Small intestine (tissue), 7 donors: ENCODE measurements at regions not wholly inside any gene's neighbourhood (a gene's known extent, or its start where the extent isn't known, plus 50 kb on each side); places are given as distances from the start of the nearest gene placed in this dataset.

Experiments used
- DNase-seq, 2 donors: peaks; one replicate each; pipeline versions ENCODE4 v3.0.0 to v3.0.0-alpha.2; 2013
- FAIRE-seq: peaks from 2 replicates; lab custom pipeline; 2012; peaks lifted over from hg19 to GRCh38; lab: Jason Lieb, UNC
- H3K27ac ChIP-seq, 3 donors: one replicate each; pipeline ENCODE4 v1.5.1; 2013; ENCODE audit warnings: low read length in 2 of 3, mild to moderate bottlenecking in 2 of 3, control low read depth in 1 of 3, inconsistent platforms in 1 of 3, low read depth in 1 of 3, moderate library complexity in 1 of 3
- H3K27me3 ChIP-seq, 3 donors: one replicate each; pipeline ENCODE4 v1.6.1; 2013; ENCODE audit warnings: low read length in 3 of 3, inconsistent platforms in 1 of 3; ENCODE audit not compliant: control insufficient read depth in 3 of 3, insufficient read depth in 3 of 3
- H3K36me3 ChIP-seq, 3 donors: one replicate each; pipeline ENCODE4 v1.6.1; 2013; ENCODE audit warnings: low read length in 3 of 3, inconsistent platforms in 1 of 3, low read depth in 1 of 3, mild to moderate bottlenecking in 1 of 3, moderate library complexity in 1 of 3; ENCODE audit not compliant: control insufficient read depth in 3 of 3, insufficient read depth in 2 of 3
- H3K4me1 ChIP-seq, 3 donors: one replicate each; pipeline ENCODE4 v1.6.1; 2013; ENCODE audit warnings: low read length in 2 of 3, inconsistent platforms in 1 of 3, low read depth in 1 of 3, mild to moderate bottlenecking in 1 of 3, moderate library complexity in 1 of 3; ENCODE audit not compliant: control insufficient read depth in 3 of 3, insufficient read depth in 2 of 3
- H3K4me3 ChIP-seq, 3 donors: one replicate each; pipeline ENCODE4 v1.5.1; 2013; ENCODE audit warnings: low read length in 3 of 3, control low read depth in 1 of 3, inconsistent platforms in 1 of 3, low read depth in 1 of 3, mild to moderate bottlenecking in 1 of 3, moderate library complexity in 1 of 3
- H3K9me3 ChIP-seq, 2 donors: one replicate each; pipeline ENCODE4 v1.6.1; 2013; ENCODE audit warnings: low read depth in 1 of 2, low read length in 1 of 2; ENCODE audit not compliant: control insufficient read depth in 2 of 2, insufficient read depth in 1 of 2
- WGBS, 3 donors: extraction: QIAGEN DNeasy Blood & Tissue Kit; methylation state at CpG; one replicate each; pipeline ENCODE4 v1.1.7; 2013; 5-methylcytosine and 5-hydroxymethylcytosine counted together
- donor health status: healthy with polysubstance abuse.
- donor health status: control.
- donor health status: control.
- donor health status: Bipolar disorder and iron deficiency.
- donor health status: healthy.

DNA sequence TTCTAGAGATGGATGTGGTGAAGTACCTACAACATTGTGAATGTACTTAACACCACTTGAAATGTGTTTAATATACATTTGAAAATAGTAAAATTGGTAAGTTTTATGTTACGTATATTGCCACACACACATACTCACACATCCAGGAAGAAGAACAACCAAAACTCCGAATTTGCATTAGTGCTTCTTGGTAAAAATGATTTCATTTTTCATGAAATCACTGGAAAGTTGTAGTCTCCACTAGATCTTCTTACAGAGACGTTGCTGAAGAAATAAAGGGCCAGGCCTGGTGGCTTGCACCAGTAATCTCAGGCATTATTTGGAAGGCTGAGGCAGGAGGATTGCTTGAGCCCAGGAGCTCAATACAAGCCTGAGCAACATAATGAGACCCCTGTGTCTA lies 118.6 kb upstream of the ZNF608 start:
- 91 to 98% (median 93%) methylated on average over 3 of the region's 3 CpGs for WGBS, 3 donors
- peaks cover 0 to 10% of the 10 kb centered on the region in 2 donors for H3K9me3 ChIP-seq
- peaks cover 0 to 2% (median 0%) of the 10 kb centered on the region in 3 donors for H3K4me1 ChIP-seq
- H3K36me3 ChIP-seq: no peaks in the 10 kb centered on the region
- DNase-seq (no peak), FAIRE-seq (no peak)
- no peak overlapping the region for H3K27ac ChIP-seq
- H3K27me3 ChIP-seq: no peaks in the 10 kb centered on the region
- no peak overlapping the region for H3K4me3 ChIP-seq

DNA sequence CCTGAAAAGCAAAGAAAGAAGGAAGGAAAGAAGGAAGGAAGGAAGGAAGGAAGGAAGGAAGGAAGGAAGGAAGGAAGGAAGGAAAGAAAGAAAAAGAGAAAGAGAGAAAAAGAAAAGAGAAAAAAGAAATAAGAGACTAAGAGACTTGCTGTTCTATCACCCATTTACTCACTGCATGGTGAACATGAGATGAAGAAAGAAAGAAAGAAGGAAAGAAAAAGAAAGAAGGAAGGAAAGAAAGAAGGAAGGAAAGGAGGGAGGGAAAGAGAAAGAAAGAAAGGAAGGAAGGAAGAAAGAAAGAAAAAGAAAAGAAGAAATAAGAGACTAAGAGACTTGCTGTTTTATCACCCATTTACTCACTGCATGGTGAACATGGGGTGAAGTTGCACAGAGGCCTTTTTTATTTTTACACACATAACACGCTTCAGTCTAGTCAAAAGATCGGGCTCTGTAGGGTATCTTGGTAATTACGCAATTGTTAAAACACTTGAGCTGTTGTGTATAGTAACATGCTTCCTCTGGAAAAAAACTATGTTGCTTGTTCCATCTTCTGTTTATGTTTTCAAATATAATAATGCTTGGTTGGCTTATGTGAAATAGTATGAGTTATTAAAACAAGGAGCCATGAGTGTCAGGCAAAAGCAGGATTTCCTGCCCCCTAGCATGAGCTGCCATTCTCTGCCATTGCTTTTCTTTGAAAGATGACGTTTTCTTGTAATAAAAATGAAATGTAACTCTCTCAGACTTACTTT lies 119.3 kb upstream of the ZNF608 start:
- FAIRE-seq: no peak
- no peaks in the 10 kb centered on the region for H3K36me3 ChIP-seq
- peaks cover 0 to 10% of the 10 kb centered on the region in 2 donors for H3K9me3 ChIP-seq
- H3K27me3 ChIP-seq: no peaks in the 10 kb centered on the region
- 58 to 83% (median 81%) methylated on average over 4 of the region's 4 CpGs for WGBS, 3 donors
- H3K27ac ChIP-seq: no peak overlapping the region
- H3K4me3 ChIP-seq: no peak overlapping the region
- H3K4me1 ChIP-seq: peaks cover 0 to 2% (median 0%) of the 10 kb centered on the region in 3 donors
- no peak for DNase-seq

DNA sequence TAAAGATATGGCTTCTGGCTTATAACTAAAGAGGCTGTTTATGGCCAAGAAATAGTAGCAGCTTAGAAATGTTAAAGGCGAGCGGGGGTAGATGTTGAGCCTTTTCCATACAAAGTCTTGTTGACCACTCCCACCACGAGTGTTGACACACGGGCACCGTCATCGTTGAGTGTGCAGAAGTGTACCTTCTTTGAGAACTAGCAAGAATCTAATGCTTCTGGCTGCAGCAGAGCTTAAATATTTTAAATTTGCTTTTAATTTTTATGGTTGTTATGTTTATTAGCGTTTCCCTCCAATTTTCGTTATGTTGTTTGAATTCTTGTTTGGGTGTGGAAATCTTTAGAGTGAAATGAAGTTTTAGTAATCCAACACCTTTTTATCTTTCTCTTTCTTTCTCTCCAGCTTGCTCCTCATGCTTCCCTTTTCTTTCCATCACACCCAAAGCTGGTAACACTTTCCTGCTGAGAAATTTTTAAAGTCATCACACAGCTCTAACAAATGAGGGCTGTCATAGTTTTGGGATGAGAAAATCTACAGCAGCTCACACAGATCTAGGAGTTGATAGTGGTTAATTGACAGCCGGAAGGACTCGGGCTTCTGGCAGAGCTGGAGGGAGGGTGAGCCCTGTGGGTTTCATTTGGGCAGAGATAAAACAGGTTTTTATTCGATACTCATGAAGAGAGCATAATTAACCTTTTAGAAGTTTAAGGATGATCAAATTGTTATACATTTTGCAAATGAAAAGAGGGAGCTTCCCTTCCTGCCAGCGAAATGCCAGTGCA lies 120.1 kb upstream of the ZNF608 start:
- Histone ChIP-seq H3K36me3 (no peaks in the 10 kb centered on the region), H3K9me3 (peaks cover 0 to 10% of the 10 kb centered on the region in 2 donors), H3K27ac (no peak overlapping the region), H3K27me3 (no peaks in the 10 kb centered on the region), H3K4me1 (peaks cover 0 to 2% (median 0%) of the 10 kb centered on the region in 3 donors), H3K4me3 (no peak overlapping the region)
- FAIRE-seq (no peak), DNase-seq (no peak)
- WGBS, 3 donors: 66 to 75% (median 72%) methylated on average over 12 of the region's 12 CpGs

DNA sequence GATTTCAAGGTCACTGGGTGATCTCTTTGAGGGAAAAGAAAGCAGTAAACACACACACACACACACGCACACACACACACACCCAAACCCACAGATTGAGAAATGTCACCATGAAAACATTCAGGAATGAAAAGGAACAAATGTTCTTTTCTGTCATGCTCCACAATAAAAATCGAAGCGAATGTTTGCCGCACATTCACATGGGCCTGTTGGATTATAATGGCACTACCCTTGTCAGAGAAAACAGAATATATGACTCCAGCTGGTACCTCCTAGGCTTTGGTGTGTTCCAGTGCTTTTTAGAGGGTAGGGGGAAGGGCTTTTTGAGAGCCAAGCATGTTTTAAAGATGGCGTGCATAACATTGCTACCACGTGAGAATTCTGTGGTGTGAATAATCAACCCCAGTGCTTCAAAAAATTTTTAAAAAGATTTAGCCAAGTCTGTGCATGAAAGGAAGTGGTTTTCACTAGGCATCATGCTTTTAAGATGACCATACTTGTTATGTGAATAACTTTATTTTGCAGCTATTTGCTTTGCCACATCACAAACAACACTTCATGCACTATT lies 120.8 kb upstream of the ZNF608 start:
- 73 to 85% (median 76%) methylated on average over 6 of the region's 6 CpGs for WGBS, 3 donors
- H3K9me3 ChIP-seq: peaks cover 0 to 10% of the 10 kb centered on the region in 2 donors
- H3K36me3 ChIP-seq: no peaks in the 10 kb centered on the region
- no peak for DNase-seq
- no peak overlapping the region for H3K27ac ChIP-seq
- no peak for FAIRE-seq
- H3K27me3 ChIP-seq: no peaks in the 10 kb centered on the region
- peaks cover 0 to 2% (median 0%) of the 10 kb centered on the region in 3 donors for H3K4me1 ChIP-seq
- H3K4me3 ChIP-seq: no peak overlapping the region

- no peak for FAIRE-seq
- WGBS, 3 donors: 55 to 71% (median 63%) methylated on average over 2 of the region's 2 CpGs
- no peak overlapping the region for H3K27ac ChIP-seq
Measured at GRCh38 chr5:124868676-124869075, 122.2 kb upstream of the ZNF608 start.

GRCh38 chr5:124869426-124870033 lies 123.1 kb upstream of the ZNF608 start:
- 72 to 80% (median 76%) methylated on average over 2 of the region's 2 CpGs for WGBS, 3 donors
- no peak overlapping the region for H3K27ac ChIP-seq
- FAIRE-seq (no peak), DNase-seq (no peak)
- H3K27me3 ChIP-seq: no peaks in the 10 kb centered on the region
- no peaks in the 10 kb centered on the region for H3K9me3 ChIP-seq
- no peak overlapping the region for H3K4me3 ChIP-seq
- no peaks in the 10 kb centered on the region for H3K36me3 ChIP-seq
- peaks cover 0 to 2% (median 0%) of the 10 kb centered on the region in 3 donors for H3K4me1 ChIP-seq

More at GRCh38 chr5:124868676-124869075, 122.2 kb upstream of the ZNF608 start:
- peaks cover 0 to 5% of the 10 kb centered on the region in 2 donors for H3K9me3 ChIP-seq
- no peaks in the 10 kb centered on the region for H3K27me3 ChIP-seq
- peaks cover 0 to 2% (median 0%) of the 10 kb centered on the region in 3 donors for H3K4me1 ChIP-seq
- H3K36me3 ChIP-seq: no peaks in the 10 kb centered on the region
- DNase-seq: no peak
- H3K4me3 ChIP-seq: no peak overlapping the region

GRCh38 chr5:124870070-124870469 lies 123.6 kb upstream of the ZNF608 start:
- Histone ChIP-seq H3K4me3 (no peak overlapping the region), H3K27me3 (no peaks in the 10 kb centered on the region), H3K4me1 (peaks cover 0 to 2% (median 0%) of the 10 kb centered on the region in 3 donors), H3K9me3 (no peaks in the 10 kb centered on the region), H3K27ac (no peak overlapping the region), H3K36me3 (no peaks in the 10 kb centered on the region)
- DNase-seq: no peak
- FAIRE-seq: no peak
- 81 to 88% (median 82%) methylated on average over 2 of the region's 2 CpGs for WGBS, 3 donors

GRCh38 chr5:124871303-124871702 lies 124.9 kb upstream of the ZNF608 start:
- Histone ChIP-seq H3K4me1 (peaks cover 0 to 2% (median 0%) of the 10 kb centered on the region in 3 donors), H3K9me3 (no peaks in the 10 kb centered on the region), H3K27ac (no peak overlapping the region), H3K36me3 (no peaks in the 10 kb centered on the region), H3K27me3 (no peaks in the 10 kb centered on the region), H3K4me3 (no peak overlapping the region)
- 94 to 95% (median 95%) methylated on average over 2 of the region's 2 CpGs for WGBS, 3 donors
- no peak for FAIRE-seq
- DNase-seq: no peak
